ENCODE measurements at regions not wholly inside any gene's neighbourhood (a gene's known extent, or its start where the extent isn't known, plus 50 kb on each side); places are given as distances from the start of the nearest gene placed in this dataset.

DNA sequence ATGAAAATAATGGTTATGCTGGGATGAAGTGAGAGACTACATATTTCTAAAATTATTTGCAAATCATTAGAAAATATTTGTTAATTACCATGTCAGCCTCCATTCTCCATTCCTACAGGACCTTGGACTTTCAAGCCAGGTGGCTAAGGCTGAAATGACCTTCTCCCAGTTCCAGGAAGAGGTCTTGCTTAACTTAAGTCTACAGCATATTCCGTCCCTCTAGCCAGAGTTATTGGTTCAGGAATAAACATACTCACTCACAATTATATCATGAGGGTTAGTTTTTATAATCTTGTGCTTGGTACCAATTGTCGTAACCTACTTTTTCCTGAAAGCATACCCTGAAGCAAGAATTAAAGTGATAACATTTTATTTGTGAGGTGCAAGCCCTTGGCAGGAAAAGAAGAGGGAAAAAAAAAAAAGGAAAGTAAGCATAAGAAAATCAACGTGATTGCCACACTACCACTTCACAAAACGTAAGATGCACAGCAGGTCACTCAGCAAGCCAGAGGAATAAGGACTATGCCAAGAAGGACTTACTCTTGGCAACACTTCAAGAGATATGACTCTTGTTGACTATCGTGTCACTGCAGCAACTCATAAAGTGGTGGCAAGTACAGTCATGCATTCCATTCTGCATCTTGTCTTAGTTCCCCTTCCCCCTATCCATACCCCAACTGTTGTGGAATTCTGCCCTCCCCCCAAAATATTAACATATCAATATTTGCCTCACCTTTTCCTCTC lies 479.1 kb downstream of the MBD2 start:
- TF ChIP-seq, protein P1, sequence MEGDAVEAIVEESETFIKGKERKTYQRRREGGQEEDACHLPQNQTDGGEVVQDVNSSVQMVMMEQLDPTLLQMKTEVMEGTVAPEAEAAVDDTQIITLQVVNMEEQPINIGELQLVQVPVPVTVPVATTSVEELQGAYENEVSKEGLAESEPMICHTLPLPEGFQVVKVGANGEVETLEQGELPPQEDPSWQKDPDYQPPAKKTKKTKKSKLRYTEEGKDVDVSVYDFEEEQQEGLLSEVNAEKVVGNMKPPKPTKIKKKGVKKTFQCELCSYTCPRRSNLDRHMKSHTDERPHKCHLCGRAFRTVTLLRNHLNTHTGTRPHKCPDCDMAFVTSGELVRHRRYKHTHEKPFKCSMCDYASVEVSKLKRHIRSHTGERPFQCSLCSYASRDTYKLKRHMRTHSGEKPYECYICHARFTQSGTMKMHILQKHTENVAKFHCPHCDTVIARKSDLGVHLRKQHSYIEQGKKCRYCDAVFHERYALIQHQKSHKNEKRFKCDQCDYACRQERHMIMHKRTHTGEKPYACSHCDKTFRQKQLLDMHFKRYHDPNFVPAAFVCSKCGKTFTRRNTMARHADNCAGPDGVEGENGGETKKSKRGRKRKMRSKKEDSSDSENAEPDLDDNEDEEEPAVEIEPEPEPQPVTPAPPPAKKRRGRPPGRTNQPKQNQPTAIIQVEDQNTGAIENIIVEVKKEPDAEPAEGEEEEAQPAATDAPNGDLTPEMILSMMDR (IDR thresholded peaks at IDR 0.05): no peak
- no peak for TF ChIP-seq POLR2AphosphoS5 (IDR thresholded peaks at IDR 0.05)
- TF ChIP-seq EP300 (IDR thresholded peaks at IDR 0.05): no peak
